ENCODE measurements at regions not wholly inside any gene's neighbourhood (a gene's known extent, or its start where the extent isn't known, plus 50 kb on each side); places are given as distances from the start of the nearest gene placed in this dataset.

GRCh38 chr4:185915271-185915670, 103.3 kb upstream of the SORBS2 start:
- TF ChIP-seq, protein P1, sequence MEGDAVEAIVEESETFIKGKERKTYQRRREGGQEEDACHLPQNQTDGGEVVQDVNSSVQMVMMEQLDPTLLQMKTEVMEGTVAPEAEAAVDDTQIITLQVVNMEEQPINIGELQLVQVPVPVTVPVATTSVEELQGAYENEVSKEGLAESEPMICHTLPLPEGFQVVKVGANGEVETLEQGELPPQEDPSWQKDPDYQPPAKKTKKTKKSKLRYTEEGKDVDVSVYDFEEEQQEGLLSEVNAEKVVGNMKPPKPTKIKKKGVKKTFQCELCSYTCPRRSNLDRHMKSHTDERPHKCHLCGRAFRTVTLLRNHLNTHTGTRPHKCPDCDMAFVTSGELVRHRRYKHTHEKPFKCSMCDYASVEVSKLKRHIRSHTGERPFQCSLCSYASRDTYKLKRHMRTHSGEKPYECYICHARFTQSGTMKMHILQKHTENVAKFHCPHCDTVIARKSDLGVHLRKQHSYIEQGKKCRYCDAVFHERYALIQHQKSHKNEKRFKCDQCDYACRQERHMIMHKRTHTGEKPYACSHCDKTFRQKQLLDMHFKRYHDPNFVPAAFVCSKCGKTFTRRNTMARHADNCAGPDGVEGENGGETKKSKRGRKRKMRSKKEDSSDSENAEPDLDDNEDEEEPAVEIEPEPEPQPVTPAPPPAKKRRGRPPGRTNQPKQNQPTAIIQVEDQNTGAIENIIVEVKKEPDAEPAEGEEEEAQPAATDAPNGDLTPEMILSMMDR (IDR thresholded peaks at IDR 0.05), result no peak
- TF ChIP-seq POLR2A (IDR thresholded peaks at IDR 0.05), result no peak

Measured in tibial nerve (tissue), 3 donors.